MM.1S (cell line): ENCODE measurements at regions not wholly inside any gene's neighbourhood (a gene's known extent, or its start where the extent isn't known, plus 50 kb on each side); places are given as distances from the start of the nearest gene placed in this dataset.
A peak's percentile ranks its signal among the peaks of the same experiment; 100 is the strongest.

ENCODE experiments used
- DNase-seq: peaks from one replicate; pipeline ENCODE4 v3.0.0-alpha.2; 2015
- H2AFZ ChIP-seq: fragments of 300-600 bp; sonication (generic); 2 replicates; pipeline ENCODE4 v1.6.0; 2016; ENCODE audit warnings: antibody characterized with exemption, low read length
- H3F3A ChIP-seq: fragments of 300-600 bp; sonication (generic); 2 replicates; pipeline ENCODE4 v1.6.1; 2016; ENCODE audit warnings: mild to moderate bottlenecking, antibody characterized with exemption, low read length, moderate library complexity, mixed read lengths; ENCODE audit not compliant: insufficient read depth
- H3K27ac ChIP-seq: fragments of 300-600 bp; sonication (generic); 2 replicates; pipeline ENCODE4 v1.5.1; 2016; ENCODE audit warnings: mild to moderate bottlenecking, low read length
- H3K27me3 ChIP-seq: fragments of 300-600 bp; sonication (generic); replicated peaks from 2 replicates; pipeline ENCODE4 v1.6.0; 2016; ENCODE audit warnings: low read length; ENCODE audit not compliant: insufficient read depth
- H3K36me3 ChIP-seq: fragments of 300-600 bp; sonication (generic); replicated peaks from 2 replicates; pipeline ENCODE4 v1.6.1; 2016; ENCODE audit warnings: mild to moderate bottlenecking, low read length, mixed read lengths; ENCODE audit not compliant: insufficient read depth
- H3K4me1 ChIP-seq: fragments of 300-600 bp; sonication (generic); 2 replicates; pipeline ENCODE4 v1.6.1; 2016; ENCODE audit warnings: low read length, mixed read lengths
- H3K4me2 ChIP-seq: fragments of 300-600 bp; sonication (generic); 2 replicates; pipeline ENCODE4 v1.6.0; 2016; ENCODE audit warnings: low read depth, low read length
- H3K4me3 ChIP-seq: fragments of 300-600 bp; sonication (generic); 2 replicates; pipeline ENCODE4 v1.5.1; 2016; ENCODE audit warnings: low read length, mixed read lengths
- H3K79me2 ChIP-seq: fragments of 300-600 bp; sonication (generic); 2 replicates; pipeline ENCODE4 v1.6.1; 2016; ENCODE audit warnings: mixed run types, low read length, mixed read lengths
- H3K9ac ChIP-seq: fragments of 300-600 bp; sonication (generic); 2 replicates; pipeline ENCODE4 v1.6.1; 2016; ENCODE audit warnings: low read length, mixed read lengths
- H3K9me2 ChIP-seq: fragments of 300-600 bp; sonication (generic); replicated peaks from 2 replicates; pipeline ENCODE4 v1.6.1; 2016; ENCODE audit warnings: mild to moderate bottlenecking, low read length, mixed read lengths; ENCODE audit not compliant: insufficient read depth
- H3K9me3 ChIP-seq: fragments of 300-600 bp; sonication (generic); replicated peaks from 2 replicates; pipeline ENCODE4 v1.6.1; 2016; ENCODE audit warnings: mild to moderate bottlenecking, low read length, mixed read lengths; ENCODE audit not compliant: insufficient read depth
- H4K20me1 ChIP-seq: fragments of 300-600 bp; sonication (generic); 2 replicates; pipeline ENCODE4 v1.6.1; 2016; ENCODE audit warnings: mild to moderate bottlenecking, low read length, moderate library complexity, mixed read lengths; ENCODE audit not compliant: insufficient read depth
- CTCF ChIP-seq: fragments of 300-600 bp; sonication (generic); IDR thresholded peaks from 2 replicates; pipeline ENCODE4 v1.5.1; 2016; ENCODE audit warnings: antibody characterized with exemption, low read length, mixed read lengths
- EZH2 ChIP-seq: fragments of 300-600 bp; sonication (generic); optimal IDR thresholded peaks from 2 replicates; pipeline ENCODE3; 2017; ENCODE audit warnings: low read depth, mild to moderate bottlenecking, antibody characterized with exemption, low read length, mixed read lengths
- EZH2phosphoT487 ChIP-seq: fragments of 300-600 bp; sonication (generic); IDR thresholded peaks from 2 replicates; pipeline ENCODE4 v1.6.1; 2018; ENCODE audit warnings: antibody characterized with exemption, low read length

- Histone ChIP-seq H3K27ac (no peak overlapping the region), H3K9ac (no peak overlapping the region), H3K4me1 (peaks cover 38% of the 10 kb centered on the region), H3K27me3 (no peaks in the 10 kb centered on the region), H3K36me3 (no peaks in the 10 kb centered on the region), H3K79me2 (no peaks in the 10 kb centered on the region), H3K4me2 (peak overlapping the region; percentile 40; the same call in 1 of the 2 replicates), H3K9me2 (no peaks in the 10 kb centered on the region), H4K20me1 (no peaks in the 10 kb centered on the region), H3K4me3 (no peak overlapping the region), H2AFZ (no peak overlapping the region), H3F3A (peaks cover 4% of the 10 kb centered on the region), H3K9me3 (no peaks in the 10 kb centered on the region)
- TF ChIP-seq EZH2phosphoT487: no peak
- no peak for TF ChIP-seq CTCF
- TF ChIP-seq EZH2: no peak
- DNase-seq: no peak
Measured at GRCh38 chr20:22315073-22315472, 269.3 kb downstream of the FOXA2 start.

- no peak overlapping the region for H3K27ac ChIP-seq
- H3K9me2 ChIP-seq: no peaks in the 10 kb centered on the region
- no peaks in the 10 kb centered on the region for H4K20me1 ChIP-seq
- H3K36me3 ChIP-seq: no peaks in the 10 kb centered on the region
- no peaks in the 10 kb centered on the region for H3K27me3 ChIP-seq
- no peak overlapping the region for H3K4me3 ChIP-seq
- no peaks in the 10 kb centered on the region for H3K9me3 ChIP-seq
- H3K4me1 ChIP-seq: peaks cover 38% of the 10 kb centered on the region
- H2AFZ ChIP-seq: no peak overlapping the region
- H3K79me2 ChIP-seq: no peaks in the 10 kb centered on the region
- peaks cover 4% of the 10 kb centered on the region for H3F3A ChIP-seq
- no peak overlapping the region for H3K9ac ChIP-seq
- H3K4me2 ChIP-seq: no peak overlapping the region
- peak; percentile 17 for DNase-seq
- TF ChIP-seq EZH2: no peak
- TF ChIP-seq CTCF: peak; percentile 70
- no peak for TF ChIP-seq EZH2phosphoT487
Measured at GRCh38 chr20:22312744-22313346, 271.5 kb downstream of the FOXA2 start.

- no peaks in the 10 kb centered on the region for H3K27me3 ChIP-seq
- H3K9ac ChIP-seq: no peak overlapping the region
- no peaks in the 10 kb centered on the region for H3K9me2 ChIP-seq
- DNase-seq: no peak
- no peaks in the 10 kb centered on the region for H3K36me3 ChIP-seq
- no peak for TF ChIP-seq CTCF
- TF ChIP-seq EZH2: no peak
- no peak for TF ChIP-seq EZH2phosphoT487
- H3K4me3 ChIP-seq: no peak overlapping the region
- H3K9me3 ChIP-seq: no peaks in the 10 kb centered on the region
- H3K27ac ChIP-seq: no peak overlapping the region
- no peaks in the 10 kb centered on the region for H3K79me2 ChIP-seq
- H3F3A ChIP-seq: no peaks in the 10 kb centered on the region
- no peaks in the 10 kb centered on the region for H4K20me1 ChIP-seq
- H3K4me2 ChIP-seq: no peak overlapping the region
- H3K4me1 ChIP-seq: peaks cover 11% of the 10 kb centered on the region
- H2AFZ ChIP-seq: no peak overlapping the region
Measured at GRCh38 chr20:22308934-22309333, 275.4 kb downstream of the FOXA2 start.
